ENCODE measurements at regions not wholly inside any gene's neighbourhood (a gene's known extent, or its start where the extent isn't known, plus 50 kb on each side); places are given as distances from the start of the nearest gene placed in this dataset.

DNA sequence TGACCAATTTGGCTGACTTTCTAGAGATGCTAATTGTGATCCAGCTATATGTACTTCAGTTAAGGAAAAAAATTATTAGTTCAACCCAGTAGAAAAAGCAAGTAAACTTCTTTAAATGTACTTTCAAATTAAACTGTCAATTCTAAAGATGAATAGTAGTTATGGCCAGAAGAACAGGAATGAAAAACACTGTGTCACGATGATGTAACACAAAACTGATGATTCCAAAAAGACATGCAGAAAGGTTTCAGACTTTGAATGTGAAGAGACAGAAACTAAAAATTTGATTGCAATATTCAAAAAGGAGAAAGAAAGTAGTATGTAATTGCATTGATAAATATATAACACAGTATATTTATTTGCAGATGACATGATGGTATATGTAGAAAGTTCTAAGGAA lies 127.3 kb upstream of the NR4A3 start:
- Histone ChIP-seq H3K4me3 (no peak overlapping the region), H3K4me1 (no peaks in the 10 kb centered on the region), H3K27ac (no peak overlapping the region), H3K27me3 (no peaks in the 10 kb centered on the region), H3K36me3 (no peaks in the 10 kb centered on the region), H3K9me3 (no peaks in the 10 kb centered on the region)
- no peak for TF ChIP-seq POLR2A (IDR thresholded peaks at IDR 0.05)
- TF ChIP-seq, protein P1, sequence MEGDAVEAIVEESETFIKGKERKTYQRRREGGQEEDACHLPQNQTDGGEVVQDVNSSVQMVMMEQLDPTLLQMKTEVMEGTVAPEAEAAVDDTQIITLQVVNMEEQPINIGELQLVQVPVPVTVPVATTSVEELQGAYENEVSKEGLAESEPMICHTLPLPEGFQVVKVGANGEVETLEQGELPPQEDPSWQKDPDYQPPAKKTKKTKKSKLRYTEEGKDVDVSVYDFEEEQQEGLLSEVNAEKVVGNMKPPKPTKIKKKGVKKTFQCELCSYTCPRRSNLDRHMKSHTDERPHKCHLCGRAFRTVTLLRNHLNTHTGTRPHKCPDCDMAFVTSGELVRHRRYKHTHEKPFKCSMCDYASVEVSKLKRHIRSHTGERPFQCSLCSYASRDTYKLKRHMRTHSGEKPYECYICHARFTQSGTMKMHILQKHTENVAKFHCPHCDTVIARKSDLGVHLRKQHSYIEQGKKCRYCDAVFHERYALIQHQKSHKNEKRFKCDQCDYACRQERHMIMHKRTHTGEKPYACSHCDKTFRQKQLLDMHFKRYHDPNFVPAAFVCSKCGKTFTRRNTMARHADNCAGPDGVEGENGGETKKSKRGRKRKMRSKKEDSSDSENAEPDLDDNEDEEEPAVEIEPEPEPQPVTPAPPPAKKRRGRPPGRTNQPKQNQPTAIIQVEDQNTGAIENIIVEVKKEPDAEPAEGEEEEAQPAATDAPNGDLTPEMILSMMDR (IDR thresholded peaks at IDR 0.05): no peak
- DNase-seq: no peak

DNA sequence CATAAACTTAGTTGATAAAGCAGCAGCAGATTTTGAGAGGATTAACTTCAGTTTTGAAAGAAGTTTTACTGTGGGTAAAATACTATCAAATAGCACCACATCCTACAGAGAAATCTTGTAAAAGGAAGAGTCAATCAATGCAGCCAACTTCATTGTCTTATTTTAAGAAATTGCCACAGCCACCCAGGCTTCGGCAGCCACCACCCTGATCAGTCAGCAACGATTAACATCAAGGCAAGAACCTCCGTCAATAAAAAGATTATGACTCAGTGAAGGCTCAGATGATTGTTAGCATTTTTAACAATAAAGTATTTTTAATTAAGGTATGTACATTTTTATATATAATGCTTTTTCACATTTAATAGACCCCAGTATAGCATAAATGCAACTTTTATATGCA lies 122.3 kb upstream of the NR4A3 start:
- no peaks in the 10 kb centered on the region for H3K36me3 ChIP-seq
- H3K4me1 ChIP-seq: no peaks in the 10 kb centered on the region
- DNase-seq: no peak
- H3K4me3 ChIP-seq: no peak overlapping the region
- H3K27ac ChIP-seq: no peak overlapping the region
- H3K27me3 ChIP-seq: no peaks in the 10 kb centered on the region
- H3K9me3 ChIP-seq: no peaks in the 10 kb centered on the region
- TF ChIP-seq, protein P1 (IDR thresholded peaks at IDR 0.05): no peak

DNA sequence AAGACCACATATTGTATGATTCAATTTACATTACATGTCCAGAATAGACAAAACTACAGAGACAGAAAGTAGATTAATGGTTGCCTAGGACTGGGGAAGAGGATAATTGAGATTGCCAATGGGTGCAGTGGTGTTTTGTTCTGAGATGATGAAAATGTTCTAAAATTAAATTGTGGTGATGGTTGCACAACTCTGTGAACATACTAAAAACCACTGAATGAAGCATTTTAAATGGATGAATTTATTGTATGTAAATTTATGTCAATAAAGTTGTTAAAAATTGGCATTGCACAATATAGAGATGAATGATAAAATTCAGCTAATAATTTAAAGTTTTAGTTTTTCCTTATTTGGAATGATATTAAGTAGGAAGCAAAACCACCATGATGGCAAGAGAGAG lies 109.5 kb upstream of the NR4A3 start:
- H3K27ac ChIP-seq: no peak overlapping the region
- TF ChIP-seq, protein P1 (IDR thresholded peaks at IDR 0.05): no peak
- no peak for TF ChIP-seq POLR2A (IDR thresholded peaks at IDR 0.05)
- no peak for DNase-seq
- H3K9me3 ChIP-seq: no peaks in the 10 kb centered on the region
- H3K27me3 ChIP-seq: no peaks in the 10 kb centered on the region
- H3K36me3 ChIP-seq: no peaks in the 10 kb centered on the region
- no peaks in the 10 kb centered on the region for H3K4me1 ChIP-seq
- H3K4me3 ChIP-seq: no peak overlapping the region

DNA sequence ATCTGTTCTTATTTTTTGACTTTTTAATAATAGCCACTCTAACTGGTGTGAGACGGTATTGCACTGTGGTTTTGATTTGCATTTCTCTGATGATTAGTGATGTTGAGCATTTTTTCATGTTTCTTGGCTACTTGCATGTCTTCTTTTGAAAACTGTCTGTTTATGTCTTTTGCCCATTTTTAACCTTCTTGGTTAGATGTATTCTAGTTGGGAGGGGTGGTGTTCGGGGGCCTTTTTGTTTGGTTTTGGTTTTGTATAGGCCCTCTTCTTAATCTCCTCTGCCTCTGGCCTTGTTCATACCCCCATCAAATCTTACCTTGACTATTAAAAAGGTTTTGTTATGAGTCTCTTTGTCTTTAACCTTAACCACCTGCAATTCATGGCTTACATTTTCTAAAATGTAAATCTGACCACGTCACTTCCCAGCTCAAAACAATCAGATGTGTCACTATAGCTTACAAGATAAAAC lies 107.8 kb upstream of the NR4A3 start:
- Histone ChIP-seq H3K27me3 (no peaks in the 10 kb centered on the region), H3K4me1 (no peaks in the 10 kb centered on the region), H3K27ac (no peak overlapping the region), H3K9me3 (no peaks in the 10 kb centered on the region), H3K4me3 (no peak overlapping the region), H3K36me3 (no peaks in the 10 kb centered on the region)
- no peak for TF ChIP-seq POLR2A (IDR thresholded peaks at IDR 0.05)
- TF ChIP-seq, protein P1 (IDR thresholded peaks at IDR 0.05): no peak
- DNase-seq: no peak

DNA sequence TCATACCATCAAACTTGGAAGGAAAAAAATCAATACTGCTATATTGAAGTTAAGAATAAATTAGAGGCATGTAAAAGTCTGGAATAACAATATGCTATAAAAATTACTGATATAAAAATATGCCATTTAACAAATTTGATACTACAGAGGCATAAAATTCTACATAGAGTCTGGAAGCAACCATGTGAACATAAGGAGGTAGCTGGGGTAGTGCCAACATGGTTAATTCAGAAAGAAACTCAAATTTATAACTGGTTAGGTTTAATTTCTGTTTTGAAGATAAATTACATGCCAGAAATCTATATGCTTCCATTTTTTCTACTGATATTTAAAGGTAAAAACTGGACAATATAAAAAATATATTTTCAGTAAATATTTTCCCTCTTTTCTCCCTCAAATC lies 103.1 kb upstream of the NR4A3 start:
- TF ChIP-seq, protein P1 (IDR thresholded peaks at IDR 0.05): no peak
- no peak for TF ChIP-seq POLR2A (IDR thresholded peaks at IDR 0.05)
- no peaks in the 10 kb centered on the region for H3K4me1 ChIP-seq
- no peaks in the 10 kb centered on the region for H3K27me3 ChIP-seq
- H3K4me3 ChIP-seq: no peak overlapping the region
- no peak for DNase-seq
- no peaks in the 10 kb centered on the region for H3K9me3 ChIP-seq
- H3K36me3 ChIP-seq: no peaks in the 10 kb centered on the region
- no peak overlapping the region for H3K27ac ChIP-seq

DNA sequence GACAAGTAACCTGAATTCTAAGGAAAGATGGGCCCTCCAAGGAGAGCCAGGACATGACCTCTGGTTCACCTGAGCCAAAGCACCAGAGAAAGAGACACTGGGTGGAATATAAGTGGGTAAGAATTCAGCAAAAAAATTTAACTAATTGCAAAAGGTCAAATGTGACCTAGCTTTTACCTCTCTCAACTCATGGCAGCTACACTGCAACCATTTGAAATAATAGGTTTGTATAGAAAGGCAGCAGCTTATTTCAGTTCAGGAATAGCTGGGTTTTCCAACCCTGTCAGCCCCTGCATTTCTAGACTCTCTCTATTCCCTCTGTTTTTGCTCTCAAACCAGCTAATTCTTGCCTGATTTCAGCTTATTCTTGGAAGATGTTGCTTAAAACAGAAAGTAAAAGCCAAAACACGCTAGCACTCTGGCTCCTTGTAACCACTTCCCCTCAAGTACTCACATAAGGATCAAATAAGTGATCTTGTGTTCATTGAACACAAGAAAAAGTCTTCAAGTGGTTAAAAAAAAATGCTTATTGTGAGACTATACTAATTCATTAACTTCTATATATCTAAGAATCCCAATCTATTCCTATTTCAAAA lies 101.1 kb upstream of the NR4A3 start:
- Histone ChIP-seq H3K27ac (peak overlapping the region in 1 of 4 donors; percentile 11), H3K9me3 (no peaks in the 10 kb centered on the region), H3K4me1 (no peaks in the 10 kb centered on the region), H3K36me3 (no peaks in the 10 kb centered on the region), H3K27me3 (no peaks in the 10 kb centered on the region), H3K4me3 (peak overlapping the region in 3 of 4 donors; percentile 18 to 31 (median 22))
- TF ChIP-seq POLR2A (IDR thresholded peaks at IDR 0.05): no peak
- TF ChIP-seq, protein P1 (IDR thresholded peaks at IDR 0.05): no peak
- no peak for DNase-seq
